Upper lobe of right lung (tissue), 1 donor: ENCODE measurements at regions not wholly inside any gene's neighbourhood (a gene's known extent, or its start where the extent isn't known, plus 50 kb on each side); places are given as distances from the start of the nearest gene placed in this dataset.

ENCODE experiments used
- ATAC-seq: fragments of 200-7000 bp; cut with Tn5 transposase; one replicate; pipeline ENCODE4 v1.9.1; 2020; ENCODE audit warnings: mild to moderate bottlenecking, moderate library complexity
- DNase-seq: peaks from one replicate; pipeline ENCODE4 v3.0.0-alpha.2; 2020
- H3K27ac ChIP-seq: fragments of 200-600 bp; one replicate; pipeline ENCODE4 v1.8.0; 2022
- H3K27me3 ChIP-seq: fragments of 200-600 bp; one replicate; pipeline ENCODE4 v1.8.0; 2022; ENCODE audit warnings: mild to moderate bottlenecking
- H3K36me3 ChIP-seq: fragments of 200-600 bp; one replicate; pipeline ENCODE4 v1.8.0; 2022
- H3K4me1 ChIP-seq: fragments of 200-600 bp; one replicate; pipeline ENCODE4 v1.8.0; 2022
- H3K4me3 ChIP-seq: fragments of 200-600 bp; one replicate; pipeline ENCODE4 v1.8.0; 2022; ENCODE audit warnings: mild to moderate bottlenecking
- H3K9me3 ChIP-seq: fragments of 200-600 bp; one replicate; pipeline ENCODE4 v1.8.0; 2022
- CTCF ChIP-seq: fragments of 200-600 bp; IDR thresholded peaks from one replicate; pipeline ENCODE4 v1.8.0; 2022; ENCODE audit warnings: antibody characterized with exemption
- intact Hi-C: fragments of 100-400 bp; cut with DNase I; formaldehyde crosslinking; loops from one replicate; pipeline ENCODE4 v1.11.0; 2022
- donor health status: DM: no; HTN: yes; CAD: no; lungs with severe emphysema.

GRCh38 chr18:60671021-60671420 lies 298.4 kb upstream of the MC4R start:
- H3K27ac ChIP-seq, result no peak overlapping the region
- no peak for TF ChIP-seq CTCF
- no peaks in the 10 kb centered on the region for H3K9me3 ChIP-seq
- H3K36me3 ChIP-seq, result no peaks in the 10 kb centered on the region
- H3K27me3 ChIP-seq, result no peaks in the 10 kb centered on the region
- intact Hi-C loops, result no loop called here
- no peak overlapping the region for H3K4me3 ChIP-seq
- ATAC-seq (no peak), DNase-seq (no peak)
- H3K4me1 ChIP-seq, result no peaks in the 10 kb centered on the region

DNA sequence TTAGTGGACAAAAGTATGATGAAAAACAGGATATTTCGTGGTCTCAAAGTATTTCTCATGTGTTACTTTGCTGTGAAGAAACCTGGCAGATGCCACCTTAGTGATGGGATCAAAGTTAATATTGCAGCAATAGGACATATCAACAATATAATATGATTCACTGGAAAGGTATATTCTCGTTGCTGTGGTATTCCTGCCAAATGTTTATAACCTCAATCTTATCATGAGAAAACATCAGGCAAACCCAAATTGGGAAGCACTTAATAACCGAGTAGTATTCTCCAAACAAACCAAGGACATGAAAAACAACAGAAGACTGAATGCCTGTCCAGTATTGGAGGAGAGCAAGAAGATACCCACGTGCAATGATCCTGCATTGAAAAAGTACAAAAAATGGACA lies 302.6 kb upstream of the MC4R start:
- intact Hi-C loops, result no loop called here
- DNase-seq, result no peak
- no peak overlapping the region for H3K4me3 ChIP-seq
- no peak overlapping the region for H3K27ac ChIP-seq
- no peaks in the 10 kb centered on the region for H3K36me3 ChIP-seq
- no peak for TF ChIP-seq CTCF
- no peaks in the 10 kb centered on the region for H3K9me3 ChIP-seq
- H3K27me3 ChIP-seq, result no peaks in the 10 kb centered on the region
- ATAC-seq, result no peak
- no peaks in the 10 kb centered on the region for H3K4me1 ChIP-seq

GRCh38 chr18:60675801-60676200 lies 303.2 kb upstream of the MC4R start:
- intact Hi-C loops, result no loop called here
- H3K9me3 ChIP-seq, result no peaks in the 10 kb centered on the region
- no peaks in the 10 kb centered on the region for H3K36me3 ChIP-seq
- H3K4me3 ChIP-seq, result no peak overlapping the region
- H3K27me3 ChIP-seq, result no peaks in the 10 kb centered on the region
- ATAC-seq, result no peak
- H3K4me1 ChIP-seq, result no peaks in the 10 kb centered on the region
- TF ChIP-seq CTCF, result no peak
- no peak for DNase-seq
- no peak overlapping the region for H3K27ac ChIP-seq

DNA sequence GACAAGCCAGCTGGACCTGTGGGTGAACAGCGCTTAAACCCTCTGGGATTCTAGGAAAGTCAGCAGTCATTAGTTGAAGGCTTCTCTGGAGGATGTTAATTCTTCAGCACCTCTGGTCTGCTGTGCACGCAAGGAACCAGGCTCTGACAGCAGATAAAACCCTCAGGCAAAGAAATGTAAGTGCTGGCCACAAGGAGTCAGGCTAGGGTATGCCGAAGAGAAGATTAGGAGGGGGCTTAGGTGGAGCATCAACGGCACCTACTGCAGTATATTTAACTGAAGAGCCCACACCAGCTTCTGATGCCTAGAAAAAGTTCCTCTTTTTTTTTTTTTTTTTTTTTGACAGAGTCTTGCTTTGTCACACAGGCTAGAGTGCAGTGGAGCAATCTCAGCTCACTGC lies 304.2 kb upstream of the MC4R start:
- Histone ChIP-seq H3K27me3 (no peaks in the 10 kb centered on the region), H3K4me1 (no peaks in the 10 kb centered on the region), H3K9me3 (no peaks in the 10 kb centered on the region), H3K4me3 (no peak overlapping the region), H3K27ac (no peak overlapping the region), H3K36me3 (no peaks in the 10 kb centered on the region)
- ATAC-seq (no peak), DNase-seq (no peak)
- TF ChIP-seq CTCF, result no peak
- intact Hi-C loops, result no loop called here

GRCh38 chr18:60684843-60685513 lies 312.4 kb upstream of the MC4R start:
- Histone ChIP-seq H3K27me3 (no peaks in the 10 kb centered on the region), H3K4me1 (no peaks in the 10 kb centered on the region), H3K27ac (no peak overlapping the region), H3K36me3 (no peaks in the 10 kb centered on the region), H3K4me3 (no peak overlapping the region), H3K9me3 (no peaks in the 10 kb centered on the region)
- intact Hi-C loops, result no loop called here
- DNase-seq (no peak), ATAC-seq (no peak)
- peak; percentile 63 for TF ChIP-seq CTCF

DNA sequence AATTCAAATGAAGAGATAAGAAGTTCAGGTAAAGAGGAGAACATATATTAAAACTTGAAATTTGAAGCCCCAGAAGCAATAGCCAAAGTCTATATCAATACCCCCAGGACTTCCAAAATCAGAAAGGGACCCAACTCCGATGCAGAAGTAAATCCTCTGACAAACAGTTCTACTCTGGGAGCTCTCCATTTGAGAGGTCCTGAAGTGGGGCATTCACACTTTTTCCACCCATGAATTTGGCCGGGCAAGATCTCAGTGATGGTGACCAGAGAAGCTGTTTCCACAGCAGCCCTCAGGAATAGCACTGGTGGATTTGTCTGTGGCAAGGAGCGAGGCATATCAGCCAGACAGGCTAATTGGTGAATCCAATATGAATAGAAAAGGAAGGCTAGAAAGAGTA lies 313.6 kb upstream of the MC4R start:
- H3K27ac ChIP-seq, result no peak overlapping the region
- H3K27me3 ChIP-seq, result no peaks in the 10 kb centered on the region
- no peaks in the 10 kb centered on the region for H3K36me3 ChIP-seq
- no peaks in the 10 kb centered on the region for H3K9me3 ChIP-seq
- H3K4me3 ChIP-seq, result no peak overlapping the region
- ATAC-seq (no peak), DNase-seq (no peak)
- no peaks in the 10 kb centered on the region for H3K4me1 ChIP-seq
- intact Hi-C loops, result no loop called here
- no peak for TF ChIP-seq CTCF
